Ishikawa (cell line): ENCODE measurements at regions not wholly inside any gene's neighbourhood (a gene's known extent, or its start where the extent isn't known, plus 50 kb on each side); places are given as distances from the start of the nearest gene placed in this dataset.

Source experiments
- CEBPB ChIP-seq: IDR thresholded peaks from 2 replicates; pipeline ENCODE4 v1.6.1; 2012
- CREB1 ChIP-seq: IDR thresholded peaks from 2 replicates; pipeline ENCODE4 v1.6.1; 2012; ENCODE audit warnings: low read depth
- EGR1 ChIP-seq: IDR thresholded peaks from 2 replicates; pipeline ENCODE4 v1.6.1; 2012
- EP300 ChIP-seq: IDR thresholded peaks from 2 replicates; pipeline ENCODE4 v1.6.1; 2012; ENCODE audit warnings: borderline replicate concordance
- FOXM1 ChIP-seq: IDR thresholded peaks from 2 replicates; pipeline ENCODE4 v1.6.1; 2012; ENCODE audit warnings: low read depth, borderline replicate concordance
- NFIC ChIP-seq: IDR thresholded peaks from 2 replicates; pipeline ENCODE4 v1.6.1; 2012
- RAD21 ChIP-seq: IDR thresholded peaks from 2 replicates; pipeline ENCODE4 v1.6.1; 2012; ENCODE audit warnings: low read depth
- TAF1 ChIP-seq: IDR thresholded peaks from 2 replicates; pipeline ENCODE4 v1.6.1; 2012; ENCODE audit warnings: low read depth, mild to moderate bottlenecking
- TCF12 ChIP-seq: IDR thresholded peaks from 2 replicates; pipeline ENCODE4 v1.6.1; 2012; ENCODE audit warnings: low read depth
- TEAD4 ChIP-seq: IDR thresholded peaks from 2 replicates; pipeline ENCODE4 v1.6.1; 2012
- YY1 ChIP-seq: IDR thresholded peaks from 2 replicates; pipeline ENCODE4 v1.6.1; 2012; ENCODE audit warnings: low read depth
- ZBTB7A ChIP-seq: IDR thresholded peaks from 2 replicates; pipeline ENCODE4 v1.6.1; 2012; ENCODE audit warnings: low read depth
- TF ChIP-seq, protein P1 (sequence below): IDR thresholded peaks from 2 replicates; pipeline ENCODE4 v1.6.1; 2012
- TF ChIP-seq, protein P2 (sequence below): IDR thresholded peaks from 2 replicates; pipeline ENCODE4 v1.6.1; 2012; ENCODE audit warnings: low read depth, mild to moderate bottlenecking
- TF ChIP-seq, protein P3 (sequence below): IDR thresholded peaks from 2 replicates; pipeline ENCODE4 v1.6.1; 2012

DNA sequence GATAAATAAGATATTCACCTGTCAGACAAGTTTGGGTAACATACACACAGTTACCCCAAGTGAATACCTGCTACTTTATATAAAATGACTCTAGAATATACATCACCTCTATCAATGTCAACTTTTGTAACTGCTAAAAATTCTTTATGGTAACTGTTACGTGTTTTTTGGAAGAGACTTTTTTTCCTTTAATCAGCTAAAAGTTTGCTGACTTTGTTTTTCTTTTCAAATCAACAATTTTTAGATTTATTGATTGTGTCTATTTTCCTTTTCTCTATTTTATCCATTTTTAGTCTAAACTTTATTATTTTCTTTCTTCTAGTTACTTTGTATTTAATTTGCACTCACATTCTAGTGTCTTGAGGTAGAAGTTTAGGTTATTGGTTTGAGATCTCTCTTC, 1106.6 kb upstream of the LCORL start:
- TF ChIP-seq CREB1 (no peak), TEAD4 (no peak), CEBPB (no peak), TCF12 (no peak), RAD21 (no peak), YY1 (no peak), NFIC (no peak), EGR1 (no peak), ZBTB7A (no peak), TAF1 (no peak), FOXM1 (no peak), EP300 (no peak)
- TF ChIP-seq, protein P1, sequence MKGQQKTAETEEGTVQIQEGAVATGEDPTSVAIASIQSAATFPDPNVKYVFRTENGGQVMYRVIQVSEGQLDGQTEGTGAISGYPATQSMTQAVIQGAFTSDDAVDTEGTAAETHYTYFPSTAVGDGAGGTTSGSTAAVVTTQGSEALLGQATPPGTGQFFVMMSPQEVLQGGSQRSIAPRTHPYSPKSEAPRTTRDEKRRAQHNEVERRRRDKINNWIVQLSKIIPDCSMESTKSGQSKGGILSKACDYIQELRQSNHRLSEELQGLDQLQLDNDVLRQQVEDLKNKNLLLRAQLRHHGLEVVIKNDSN, result no peak
- TF ChIP-seq, protein P2, sequence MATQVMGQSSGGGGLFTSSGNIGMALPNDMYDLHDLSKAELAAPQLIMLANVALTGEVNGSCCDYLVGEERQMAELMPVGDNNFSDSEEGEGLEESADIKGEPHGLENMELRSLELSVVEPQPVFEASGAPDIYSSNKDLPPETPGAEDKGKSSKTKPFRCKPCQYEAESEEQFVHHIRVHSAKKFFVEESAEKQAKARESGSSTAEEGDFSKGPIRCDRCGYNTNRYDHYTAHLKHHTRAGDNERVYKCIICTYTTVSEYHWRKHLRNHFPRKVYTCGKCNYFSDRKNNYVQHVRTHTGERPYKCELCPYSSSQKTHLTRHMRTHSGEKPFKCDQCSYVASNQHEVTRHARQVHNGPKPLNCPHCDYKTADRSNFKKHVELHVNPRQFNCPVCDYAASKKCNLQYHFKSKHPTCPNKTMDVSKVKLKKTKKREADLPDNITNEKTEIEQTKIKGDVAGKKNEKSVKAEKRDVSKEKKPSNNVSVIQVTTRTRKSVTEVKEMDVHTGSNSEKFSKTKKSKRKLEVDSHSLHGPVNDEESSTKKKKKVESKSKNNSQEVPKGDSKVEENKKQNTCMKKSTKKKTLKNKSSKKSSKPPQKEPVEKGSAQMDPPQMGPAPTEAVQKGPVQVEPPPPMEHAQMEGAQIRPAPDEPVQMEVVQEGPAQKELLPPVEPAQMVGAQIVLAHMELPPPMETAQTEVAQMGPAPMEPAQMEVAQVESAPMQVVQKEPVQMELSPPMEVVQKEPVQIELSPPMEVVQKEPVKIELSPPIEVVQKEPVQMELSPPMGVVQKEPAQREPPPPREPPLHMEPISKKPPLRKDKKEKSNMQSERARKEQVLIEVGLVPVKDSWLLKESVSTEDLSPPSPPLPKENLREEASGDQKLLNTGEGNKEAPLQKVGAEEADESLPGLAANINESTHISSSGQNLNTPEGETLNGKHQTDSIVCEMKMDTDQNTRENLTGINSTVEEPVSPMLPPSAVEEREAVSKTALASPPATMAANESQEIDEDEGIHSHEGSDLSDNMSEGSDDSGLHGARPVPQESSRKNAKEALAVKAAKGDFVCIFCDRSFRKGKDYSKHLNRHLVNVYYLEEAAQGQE, result no peak
- TF ChIP-seq, protein P3, sequence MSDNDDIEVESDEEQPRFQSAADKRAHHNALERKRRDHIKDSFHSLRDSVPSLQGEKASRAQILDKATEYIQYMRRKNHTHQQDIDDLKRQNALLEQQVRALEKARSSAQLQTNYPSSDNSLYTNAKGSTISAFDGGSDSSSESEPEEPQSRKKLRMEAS, result no peak

DNA sequence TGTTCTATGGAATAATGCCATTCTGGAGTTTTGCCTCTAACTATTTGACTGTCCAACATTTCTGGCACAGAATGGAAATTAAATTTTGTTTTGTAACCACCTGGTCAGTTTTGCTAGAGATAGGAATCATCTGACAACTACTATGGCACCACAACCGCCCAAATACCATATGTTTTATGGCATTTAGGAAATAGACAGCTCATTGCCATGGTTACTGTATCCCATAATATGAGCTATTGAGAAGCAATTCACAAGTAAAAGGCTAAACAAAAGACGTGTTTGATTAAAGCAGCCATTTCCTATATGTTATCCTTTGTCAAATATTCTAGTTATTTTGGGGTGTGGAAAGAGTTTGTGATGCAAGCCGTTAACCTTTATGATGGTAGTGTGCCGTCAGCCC, 1105.3 kb upstream of the LCORL start:
- TF ChIP-seq, protein P1, result no peak
- TF ChIP-seq RAD21, result no peak

DNA sequence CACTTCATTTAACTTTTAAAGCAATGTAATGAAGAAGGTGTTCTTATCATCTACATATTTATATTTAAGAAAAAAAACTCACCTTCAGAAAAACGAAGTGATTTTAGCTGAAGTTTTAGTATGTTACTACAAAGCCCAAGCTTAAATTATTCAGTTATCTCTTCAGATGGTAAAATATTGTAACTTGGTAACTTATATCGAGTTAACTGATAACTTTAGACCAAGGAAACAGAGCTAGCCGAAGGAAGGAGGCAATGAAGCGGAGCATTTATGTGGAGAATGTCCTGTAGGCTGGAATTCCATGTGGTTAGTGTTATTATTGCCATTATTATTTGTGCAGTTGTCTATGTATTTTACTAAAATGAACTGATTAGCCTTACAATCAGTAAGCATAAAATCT, 1102.1 kb upstream of the LCORL start:
- no peak for TF ChIP-seq CEBPB
- TF ChIP-seq TEAD4, result no peak
- TF ChIP-seq ZBTB7A, result no peak
- TF ChIP-seq, protein P1, result no peak
- no peak for TF ChIP-seq RAD21

DNA sequence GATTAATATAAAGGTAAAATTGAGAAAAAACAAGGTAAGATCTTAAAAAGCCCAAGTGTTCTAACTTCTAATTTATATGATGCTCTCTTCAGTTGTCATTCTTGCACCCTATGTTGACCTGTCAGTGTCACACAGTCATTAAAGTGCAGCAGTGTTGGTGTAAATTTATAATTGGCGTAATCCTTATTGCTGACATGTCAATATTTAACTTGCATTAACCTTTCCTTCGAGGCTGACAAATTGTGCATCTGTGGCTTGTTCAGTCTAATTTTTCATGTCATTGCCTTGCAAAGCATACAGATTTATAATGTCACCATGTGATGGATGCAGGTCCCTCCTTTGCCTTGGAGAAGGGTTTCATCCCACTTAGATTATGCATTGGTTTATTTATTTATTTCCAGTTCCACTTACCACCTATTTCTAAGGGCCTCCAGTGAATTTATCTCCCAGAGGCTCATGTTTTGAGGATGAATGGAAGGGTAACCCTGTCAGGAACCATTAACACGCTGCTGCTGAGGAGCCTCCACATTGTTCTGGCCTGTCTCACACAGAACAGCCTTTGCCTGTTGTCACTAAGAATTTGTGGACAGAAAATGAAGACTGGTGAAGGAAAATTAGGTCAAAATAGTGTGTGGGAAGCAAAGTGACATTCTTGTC, 1098.5 kb upstream of the LCORL start:
- TF ChIP-seq YY1 (no peak), CREB1 (no peak), EP300 (no peak), NFIC (no peak), TAF1 (no peak), FOXM1 (no peak), TEAD4 (no peak)

DNA sequence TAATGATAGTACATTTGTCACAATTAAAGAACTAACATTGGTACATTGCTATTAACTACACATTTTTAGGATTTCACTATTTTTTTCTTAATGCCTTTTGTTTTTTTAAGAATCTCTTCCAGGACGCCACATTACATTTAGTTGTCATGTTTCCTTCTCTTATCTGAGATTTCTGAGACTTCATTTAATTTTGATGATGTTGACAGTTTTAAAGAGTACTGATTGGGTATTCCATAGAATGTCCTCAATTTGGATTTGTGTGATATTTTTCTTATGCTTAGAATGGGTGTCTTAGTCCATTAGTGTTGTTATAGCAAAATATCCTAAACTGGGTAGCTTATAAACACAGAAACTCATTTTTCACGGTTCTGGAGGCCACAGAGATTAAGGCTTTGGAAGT, 1095.5 kb upstream of the LCORL start:
- no peak for TF ChIP-seq TCF12
- TF ChIP-seq TAF1, result no peak
- TF ChIP-seq, protein P3, result no peak
- no peak for TF ChIP-seq FOXM1
- no peak for TF ChIP-seq RAD21
- TF ChIP-seq EP300, result no peak
- TF ChIP-seq TEAD4, result no peak
- no peak for TF ChIP-seq NFIC

DNA sequence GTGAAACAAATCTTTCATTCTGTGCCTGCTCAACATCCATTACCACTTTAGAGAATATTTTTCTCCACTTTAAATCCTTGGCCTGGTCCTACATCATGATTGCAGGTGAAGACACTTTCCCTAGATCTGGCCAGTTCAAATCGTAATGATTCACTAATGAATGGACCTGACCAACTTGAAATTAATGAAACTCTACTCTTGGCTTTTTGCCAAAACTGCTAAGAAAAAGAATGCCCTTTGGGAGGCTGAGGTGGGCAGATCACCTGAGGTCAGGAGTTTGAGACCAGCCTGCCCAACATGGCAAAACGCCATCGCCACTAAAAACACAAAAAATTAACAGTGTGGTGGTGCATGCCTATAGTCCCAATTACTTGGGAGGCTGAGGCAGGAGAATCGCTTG, 1082.6 kb upstream of the LCORL start:
- TF ChIP-seq TEAD4 (no peak), NFIC (peak; percentile 41; the same call in 1 of the 2 replicates)

DNA sequence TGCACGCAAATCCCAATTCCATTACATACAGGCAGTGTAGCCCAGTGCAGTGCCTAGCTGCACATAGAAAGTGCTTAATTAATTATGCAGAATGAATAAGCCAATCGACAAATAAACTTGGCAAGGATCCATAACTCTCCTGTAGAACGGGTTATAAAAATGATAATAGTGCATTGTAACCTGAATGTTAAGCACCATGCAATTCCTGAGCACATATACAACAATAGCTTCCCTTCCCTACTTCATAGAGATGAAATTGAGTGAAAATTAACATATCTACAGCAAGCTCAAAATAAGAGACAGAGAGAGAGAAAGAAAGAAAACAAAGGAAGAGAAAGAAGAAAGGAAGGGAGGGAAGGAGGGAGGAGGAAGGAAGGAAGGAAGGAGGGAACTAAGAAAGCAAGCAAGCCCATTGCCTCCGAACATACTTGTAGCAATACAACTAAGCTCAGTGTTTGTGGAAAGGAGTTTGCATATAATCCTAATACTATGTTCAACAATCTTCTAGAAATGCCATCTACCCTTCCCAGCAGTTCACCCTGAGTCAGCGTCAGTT, 1074.0 kb upstream of the LCORL start:
- TF ChIP-seq CEBPB, result no peak
- TF ChIP-seq CREB1, result no peak

DNA sequence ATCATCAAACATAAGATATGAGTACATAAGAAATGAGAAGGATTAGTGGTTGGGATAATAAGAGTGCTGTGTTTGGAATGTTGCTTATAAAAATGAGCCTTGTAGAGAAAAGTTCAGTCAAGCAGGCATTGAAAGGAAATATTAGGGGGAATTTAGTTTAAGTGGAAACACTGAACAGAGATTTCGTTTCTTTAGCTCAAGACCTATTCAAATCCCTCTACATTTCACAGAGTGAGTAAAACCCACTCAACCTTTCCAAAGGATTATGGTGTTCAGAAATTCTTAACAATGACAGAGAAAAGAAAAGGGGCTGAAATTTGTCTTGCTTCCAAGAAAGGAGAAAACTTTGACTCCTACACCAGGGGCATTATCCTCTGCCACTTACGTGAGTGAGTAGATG, 1072.4 kb upstream of the LCORL start:
- no peak for TF ChIP-seq ZBTB7A
- no peak for TF ChIP-seq CEBPB
- TF ChIP-seq NFIC, result no peak
- no peak for TF ChIP-seq RAD21
- no peak for TF ChIP-seq EP300
- no peak for TF ChIP-seq TCF12

DNA sequence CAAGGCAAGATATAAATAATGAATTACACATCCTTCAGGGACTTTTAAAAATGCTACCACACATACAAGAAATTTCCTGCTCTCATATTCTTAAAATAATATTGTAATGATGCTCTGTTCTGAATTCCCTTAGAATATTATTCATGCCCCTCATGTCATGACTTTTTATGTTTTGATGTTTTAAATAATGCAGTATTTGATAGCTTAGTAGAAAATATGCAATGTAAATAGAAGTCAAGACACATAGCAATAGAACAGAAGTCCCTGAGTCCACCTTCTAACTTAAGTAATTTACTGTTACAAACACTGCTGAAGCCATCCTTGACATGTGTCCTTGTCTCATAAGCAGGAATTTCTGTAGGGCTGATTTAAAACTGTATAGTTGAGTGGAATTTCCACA, 1071.2 kb upstream of the LCORL start:
- TF ChIP-seq ZBTB7A, result no peak
- TF ChIP-seq, protein P1, result no peak
- TF ChIP-seq TAF1, result no peak
- no peak for TF ChIP-seq NFIC
- TF ChIP-seq FOXM1, result no peak
- TF ChIP-seq TEAD4, result no peak
- no peak for TF ChIP-seq TCF12
- TF ChIP-seq, protein P3, result no peak
- no peak for TF ChIP-seq EGR1
- no peak for TF ChIP-seq EP300
- TF ChIP-seq, protein P2, result no peak
- TF ChIP-seq YY1, result no peak
- no peak for TF ChIP-seq CREB1
- no peak for TF ChIP-seq RAD21
- TF ChIP-seq CEBPB, result no peak
